ENCODE measurements at regions not wholly inside any gene's neighbourhood (a gene's known extent, or its start where the extent isn't known, plus 50 kb on each side); places are given as distances from the start of the nearest gene placed in this dataset.

DNA sequence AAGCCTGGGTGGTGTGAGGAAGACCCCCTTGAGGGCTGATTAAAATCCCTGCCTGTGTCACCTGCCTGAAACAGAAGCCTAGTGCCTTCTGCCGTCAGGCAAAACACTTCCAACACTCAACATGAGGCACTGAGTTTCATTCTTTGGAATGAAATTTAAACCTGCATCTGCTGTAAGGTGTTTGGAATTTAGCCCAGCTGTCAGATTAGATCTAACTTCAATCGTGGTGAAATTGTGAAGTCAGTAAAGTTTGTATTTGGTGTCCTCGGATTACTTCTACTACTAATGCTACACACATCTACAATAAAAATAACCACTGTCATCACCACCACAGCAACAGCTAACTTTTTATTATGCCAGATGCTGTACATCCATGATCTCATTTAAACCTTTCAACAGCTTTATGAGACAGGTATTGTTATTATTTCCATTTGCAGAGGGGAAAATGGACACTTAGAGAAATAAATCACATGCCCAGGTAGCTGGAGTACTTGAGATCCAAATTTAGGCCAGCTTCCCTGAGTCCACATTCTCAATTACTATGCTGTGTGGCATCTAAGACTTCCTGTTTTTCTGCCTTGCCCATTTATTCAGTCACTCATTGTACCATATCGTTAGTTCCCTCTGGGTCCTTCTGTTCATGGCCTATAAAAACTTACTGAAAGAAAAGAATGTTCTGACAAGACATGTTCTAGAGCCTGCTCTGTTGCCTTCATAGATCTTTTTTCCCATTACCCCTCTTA lies 98.2 kb upstream of the GCFC2 start:
- DNase-seq (ENCODE audit: low spot score): no peak

DNA sequence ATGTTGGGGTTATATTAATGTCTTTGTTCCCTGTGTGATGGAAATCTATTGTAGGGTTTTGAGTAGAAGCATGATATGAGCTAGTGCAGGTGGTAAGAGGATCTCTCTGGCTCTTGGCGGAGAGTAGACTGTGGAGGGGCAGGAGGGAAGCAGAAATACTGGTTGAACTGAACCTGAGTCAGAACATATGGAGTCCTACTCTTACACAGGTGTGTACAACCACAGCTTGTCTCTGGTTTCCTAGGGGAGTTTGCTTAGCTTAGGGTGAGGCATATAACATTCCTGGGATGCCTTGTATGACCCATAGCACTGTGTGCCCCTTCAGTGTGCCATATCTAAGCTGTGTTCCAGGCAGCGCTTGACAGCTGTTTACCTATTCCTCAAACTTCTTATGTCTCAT lies 97.3 kb upstream of the GCFC2 start:
- DNase-seq (ENCODE audit: low spot score): no peak

DNA sequence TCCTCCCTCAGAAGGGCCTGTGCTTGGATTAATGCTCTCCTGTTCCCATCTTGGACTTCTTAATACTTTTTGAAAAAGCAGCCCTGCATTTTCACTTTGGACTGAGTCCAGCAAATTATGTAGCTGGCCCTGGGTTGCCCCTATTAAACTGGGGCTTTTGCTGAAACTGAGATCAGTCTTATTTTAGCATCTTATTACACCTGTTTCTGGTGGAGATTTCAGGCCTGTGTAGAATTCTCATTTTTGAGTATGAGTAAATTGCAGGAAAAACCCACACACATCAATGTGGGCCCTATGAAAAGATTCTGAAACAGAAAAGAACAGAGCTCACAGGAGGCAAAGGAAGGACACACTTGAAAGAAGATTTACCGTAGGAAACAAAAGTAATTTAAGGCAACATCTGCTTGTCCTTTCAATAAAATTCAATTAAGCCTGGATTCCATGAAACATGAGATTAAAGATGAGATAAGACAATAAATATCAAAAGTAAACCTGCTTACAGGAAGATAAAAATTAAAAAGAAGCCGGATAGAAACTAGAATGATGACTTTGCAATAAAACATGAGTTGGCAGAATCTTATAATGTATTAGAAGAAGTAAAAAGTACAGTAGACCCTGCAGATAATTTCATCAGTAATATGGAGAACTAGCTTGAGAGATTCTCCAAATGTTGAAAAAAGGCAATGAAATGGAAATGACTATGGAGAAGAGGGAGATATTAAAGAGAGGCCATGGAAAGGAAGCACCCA lies 90.7 kb upstream of the GCFC2 start:
- no peak for DNase-seq (ENCODE audit: low spot score)

DNA sequence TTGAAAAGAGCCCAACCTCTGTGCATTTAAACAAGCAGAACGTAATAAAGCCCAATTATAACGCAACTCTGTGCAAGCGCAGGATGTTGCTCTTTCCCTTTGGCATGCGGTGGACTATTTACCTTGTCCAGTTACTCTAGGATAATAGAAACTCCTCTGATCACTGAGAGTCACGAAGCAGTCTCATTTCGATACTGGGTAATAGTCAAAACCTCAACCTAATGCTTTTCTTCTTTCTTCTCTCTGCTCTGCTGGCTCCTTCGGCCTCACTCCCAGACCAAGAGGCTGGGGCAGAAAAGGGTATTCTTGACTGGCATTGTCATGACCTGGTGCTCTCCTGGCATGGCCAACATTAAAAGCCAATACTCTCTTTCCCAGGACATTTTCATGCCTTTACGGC lies 89.7 kb upstream of the GCFC2 start:
- DNase-seq (ENCODE audit: low spot score): no peak

DNA sequence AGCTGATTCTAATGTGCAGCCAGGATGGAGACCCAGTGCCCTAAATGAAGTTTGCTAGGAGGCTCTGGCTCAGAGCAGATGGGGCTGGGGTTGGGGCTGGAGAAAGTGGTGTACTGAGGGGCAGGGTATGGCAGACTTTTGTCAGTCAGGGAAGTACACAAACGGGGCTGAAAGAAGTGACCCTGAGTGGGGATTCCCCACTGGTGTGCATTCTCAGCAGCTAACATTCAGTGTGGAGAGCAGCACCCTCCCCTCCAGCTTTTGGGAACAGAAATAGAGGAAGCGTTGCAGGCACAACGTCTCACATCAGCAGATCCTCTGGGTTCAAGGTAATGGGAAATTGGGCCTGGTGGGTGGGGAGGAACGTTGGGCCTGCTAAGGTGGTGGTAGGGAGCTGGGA lies 89.1 kb upstream of the GCFC2 start:
- DNase-seq (ENCODE audit: low spot score): no peak

DNA sequence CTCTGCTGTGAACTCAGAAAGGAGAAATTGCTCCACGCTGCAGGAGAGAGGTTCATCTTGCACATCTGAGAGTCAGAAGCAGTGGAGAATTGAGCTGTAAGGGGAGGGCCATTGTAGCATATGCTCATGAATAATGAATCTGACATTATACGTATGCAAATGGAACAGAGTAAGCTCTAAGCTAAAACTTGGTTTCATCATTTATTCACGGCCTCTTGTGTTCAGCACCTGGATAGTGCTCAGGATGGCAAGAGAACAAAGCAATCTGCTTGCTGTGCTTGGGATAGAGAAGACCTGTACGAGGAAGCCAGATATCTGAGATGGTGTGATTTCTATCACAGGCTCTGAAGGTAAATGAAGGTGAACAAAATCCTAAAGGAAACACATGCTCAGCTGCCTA lies 87.9 kb upstream of the GCFC2 start:
- no peak for DNase-seq (ENCODE audit: low spot score)

DNA sequence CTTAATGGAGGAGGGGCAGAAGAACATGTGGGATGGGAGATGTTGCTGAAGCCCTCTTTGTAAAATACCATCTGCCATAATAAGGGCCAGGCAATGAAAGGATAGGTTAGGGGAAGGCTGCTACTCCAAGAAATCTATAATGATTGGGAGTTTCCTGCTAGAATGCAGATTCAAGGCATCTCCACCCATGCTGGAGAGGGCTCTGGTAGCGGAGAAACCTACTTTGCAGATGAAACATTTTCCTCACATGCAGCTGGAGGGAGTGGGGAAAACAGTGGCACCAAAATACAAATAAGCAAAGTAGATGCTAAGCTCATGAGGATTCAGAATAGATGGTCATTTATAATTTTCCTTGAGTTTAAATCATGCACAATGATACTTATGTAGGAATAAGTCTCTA lies 82.3 kb upstream of the GCFC2 start:
- DNase-seq (ENCODE audit: low spot score): no peak

DNA sequence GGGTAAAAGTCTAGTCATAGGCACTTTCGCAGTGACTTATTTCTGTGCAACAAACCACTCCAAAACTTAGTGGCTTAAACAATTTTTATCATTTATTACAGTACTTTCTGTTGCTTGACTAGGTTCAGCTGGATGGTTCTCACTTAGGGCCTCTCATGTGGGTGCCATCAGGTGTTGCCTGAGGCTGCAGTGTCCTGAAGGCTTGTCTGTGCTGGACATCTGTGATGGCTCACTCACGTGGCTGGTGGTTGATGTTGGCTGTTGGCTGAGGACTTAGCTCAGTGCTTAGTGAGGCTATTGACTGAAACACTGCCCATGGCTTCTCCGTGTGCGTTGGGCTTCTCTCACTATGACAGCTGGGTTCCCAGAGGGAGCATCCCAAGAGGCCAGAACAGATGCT lies 81.4 kb upstream of the GCFC2 start:
- no peak for DNase-seq (ENCODE audit: low spot score)

DNA sequence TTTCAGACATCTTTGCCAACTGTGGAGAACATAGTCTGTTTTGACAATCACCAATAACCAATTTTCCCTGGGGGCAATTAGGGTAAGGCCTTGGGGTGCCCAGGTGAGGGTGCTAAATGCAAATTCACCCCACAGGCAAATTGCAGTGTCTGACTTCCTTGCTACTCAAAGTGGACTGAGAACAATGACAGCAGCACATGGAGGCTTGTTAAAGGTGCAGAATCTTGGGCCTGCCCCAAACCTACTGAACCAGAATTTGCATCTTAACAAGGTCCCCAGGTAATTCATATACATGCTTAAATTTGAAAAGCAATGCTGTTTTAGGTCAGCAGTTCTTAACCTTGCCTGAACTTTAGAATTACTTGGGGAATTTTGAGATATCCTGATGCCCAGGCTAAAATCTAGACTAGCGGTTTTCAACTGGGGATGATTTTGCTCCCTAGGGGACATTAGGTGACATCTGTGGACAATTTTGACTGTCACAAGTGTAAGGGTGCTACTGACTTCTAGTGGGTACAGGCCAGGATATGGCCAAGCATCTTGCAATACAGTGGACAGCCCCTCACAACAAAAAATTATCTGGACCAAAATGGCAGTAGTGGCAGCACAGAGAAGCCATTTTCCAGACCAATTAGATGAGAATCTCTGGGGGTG lies 80.2 kb upstream of the GCFC2 start:
- DNase-seq (ENCODE audit: low spot score): no peak

DNA sequence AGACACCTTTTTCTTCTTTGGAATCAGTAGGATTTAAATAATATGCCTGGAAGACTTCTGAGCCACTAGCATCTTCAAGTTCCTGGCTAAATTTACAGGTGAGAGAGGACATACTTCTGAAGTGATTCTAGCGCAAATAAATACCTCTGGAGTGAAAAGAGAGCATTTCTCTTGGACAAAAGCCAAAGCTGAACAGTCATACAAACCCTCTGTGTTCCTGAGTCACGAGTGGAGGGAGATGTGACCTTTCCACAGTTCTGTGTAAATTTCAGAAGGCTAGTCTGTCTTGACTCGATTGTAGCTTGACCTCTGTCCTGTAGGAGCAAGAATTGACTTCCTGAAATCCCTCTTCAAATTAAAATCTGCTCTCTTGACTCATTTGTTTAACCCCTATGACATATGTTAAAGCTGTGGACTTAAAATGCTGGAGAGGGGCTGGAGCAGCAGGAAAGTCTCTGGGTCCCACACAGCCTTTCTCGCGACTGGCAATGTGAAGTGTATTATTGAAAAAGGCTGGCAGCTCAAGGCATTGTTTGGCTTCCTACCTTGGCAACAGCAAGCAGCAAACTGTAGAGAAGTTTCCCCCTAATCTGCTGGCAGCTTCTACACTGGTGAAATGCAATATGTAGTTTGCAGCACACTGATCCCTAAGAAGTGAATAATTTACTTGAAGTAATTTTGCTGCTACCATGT lies 79.6 kb upstream of the GCFC2 start:
- peak; percentile 28 for DNase-seq (ENCODE audit: low spot score)

DNA sequence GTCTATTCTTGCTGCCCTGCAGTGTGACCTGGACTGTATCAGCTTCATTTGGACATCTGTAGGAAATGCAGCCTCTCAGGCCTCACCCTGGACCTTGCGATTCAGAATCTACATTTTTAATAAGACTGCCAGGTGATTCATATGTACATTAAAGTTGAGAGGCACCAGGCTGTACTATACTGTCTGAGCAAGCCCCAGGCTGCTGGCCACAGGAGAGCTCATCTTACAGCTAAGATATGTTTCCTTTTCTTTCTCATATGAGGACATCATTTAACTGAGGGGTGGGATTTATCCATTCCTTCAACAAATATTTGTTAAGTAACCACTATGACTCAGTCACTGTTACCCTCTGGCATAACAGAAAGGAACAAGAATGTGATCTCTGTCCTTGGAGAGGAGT lies 78.2 kb upstream of the GCFC2 start:
- DNase-seq (ENCODE audit: low spot score): peak; percentile 19

DNA sequence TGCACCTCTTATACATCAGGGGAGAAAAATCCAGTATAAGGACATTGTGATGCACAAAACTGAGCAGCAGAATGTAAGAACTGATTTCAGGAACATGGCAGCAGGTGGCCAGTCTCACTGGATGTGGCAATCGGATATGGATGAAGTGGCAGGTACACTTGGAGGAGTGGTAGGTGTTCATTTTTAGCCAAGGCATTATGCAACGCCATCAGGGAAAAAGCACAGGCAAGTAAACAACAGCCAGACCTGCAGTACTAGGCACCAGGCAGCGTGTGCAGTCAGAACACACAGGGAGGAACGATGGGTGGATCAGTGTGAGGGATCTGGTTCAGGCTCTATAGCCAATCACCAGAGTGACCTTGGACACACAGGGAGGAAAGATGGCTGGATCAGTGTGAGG lies 77.4 kb upstream of the GCFC2 start:
- no peak for DNase-seq (ENCODE audit: low spot score)

DNA sequence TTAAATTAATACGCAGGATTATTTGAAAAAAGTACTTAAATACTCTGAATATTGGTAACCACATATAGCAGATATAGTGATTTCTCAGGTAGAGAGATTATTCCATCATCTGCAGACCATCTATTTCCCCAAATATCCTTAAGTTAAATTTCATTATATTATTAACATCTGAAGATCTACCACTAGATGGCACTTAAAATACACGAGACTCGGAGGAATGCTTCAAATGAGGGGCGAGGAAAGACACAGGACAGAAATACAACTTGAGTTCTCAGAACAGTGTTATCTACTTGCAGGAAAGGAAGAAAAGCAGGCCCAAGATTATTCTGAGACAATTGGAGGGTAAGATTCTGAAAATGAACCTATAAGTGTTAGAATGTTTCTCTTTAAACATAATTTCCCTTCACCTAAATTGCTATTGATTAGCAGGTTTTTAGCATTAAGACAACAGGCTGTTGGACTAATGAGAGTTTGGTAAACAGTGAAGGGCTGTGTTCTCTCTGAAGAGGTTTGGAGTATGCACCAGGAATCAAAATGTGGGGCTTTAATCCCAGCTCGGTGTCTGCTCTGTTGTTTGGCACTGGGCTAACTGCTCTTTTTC lies 76.9 kb upstream of the GCFC2 start:
- DNase-seq (ENCODE audit: low spot score): peak; percentile 50

DNA sequence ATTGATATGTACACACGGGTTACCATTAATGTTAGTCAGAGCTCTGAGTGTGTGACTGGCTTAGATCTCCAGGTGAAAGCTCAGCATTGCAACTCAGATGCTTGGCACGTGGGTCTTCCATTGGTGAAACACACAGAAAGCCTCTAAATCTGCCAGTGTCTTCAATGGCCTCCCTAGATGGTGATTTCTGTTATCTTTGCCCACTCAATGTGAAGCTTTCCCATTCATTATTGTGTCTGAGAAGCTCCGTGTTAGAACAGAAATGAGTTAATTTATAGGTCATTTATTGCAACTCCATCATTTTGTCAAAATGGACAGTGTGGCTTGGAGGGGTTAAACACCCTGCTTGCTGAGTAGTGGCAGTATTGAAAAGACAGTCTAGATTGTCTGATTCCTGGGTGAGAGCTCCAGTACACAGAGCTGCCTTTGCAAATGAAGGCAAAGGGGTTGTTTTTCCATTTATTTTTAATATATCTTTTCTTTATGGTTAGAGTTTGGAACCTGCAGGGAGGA lies 64.7 kb upstream of the GCFC2 start:
- DNase-seq (ENCODE audit: low spot score): no peak

DNA sequence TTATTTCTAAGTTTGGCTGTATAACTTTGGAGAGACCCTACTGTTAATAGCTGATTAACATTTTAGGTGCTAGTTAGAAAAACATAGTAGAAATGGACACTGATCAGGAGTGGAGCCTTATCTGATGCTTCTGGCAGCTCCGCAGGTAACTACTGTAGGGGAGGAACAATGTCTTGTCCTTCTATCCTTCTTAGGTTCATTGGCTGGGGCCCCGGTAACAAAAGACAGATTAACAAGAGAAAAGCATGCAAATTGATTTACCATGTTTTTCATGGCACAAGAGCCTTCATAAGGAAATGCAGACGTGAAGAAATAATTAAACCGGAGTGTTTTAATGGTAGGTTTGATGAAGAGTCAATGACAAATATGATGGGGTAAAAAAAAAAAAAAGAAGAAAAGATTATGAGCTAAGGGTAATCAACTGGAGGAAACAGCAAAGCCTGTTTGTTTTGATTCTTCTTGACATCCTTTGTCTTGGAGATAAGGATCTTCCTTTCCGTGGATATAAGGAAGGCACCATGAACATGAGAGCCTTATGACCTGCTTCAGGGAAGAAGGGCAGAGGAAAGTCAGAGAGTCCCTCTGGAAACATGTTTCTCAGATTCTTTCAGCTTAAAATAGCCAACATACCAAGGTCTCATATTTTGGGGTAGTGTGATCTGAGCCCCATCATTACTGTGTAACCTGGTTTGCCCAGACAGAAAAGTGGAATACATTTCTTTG lies 62.4 kb upstream of the GCFC2 start:
- DNase-seq (ENCODE audit: low spot score): no peak

DNA sequence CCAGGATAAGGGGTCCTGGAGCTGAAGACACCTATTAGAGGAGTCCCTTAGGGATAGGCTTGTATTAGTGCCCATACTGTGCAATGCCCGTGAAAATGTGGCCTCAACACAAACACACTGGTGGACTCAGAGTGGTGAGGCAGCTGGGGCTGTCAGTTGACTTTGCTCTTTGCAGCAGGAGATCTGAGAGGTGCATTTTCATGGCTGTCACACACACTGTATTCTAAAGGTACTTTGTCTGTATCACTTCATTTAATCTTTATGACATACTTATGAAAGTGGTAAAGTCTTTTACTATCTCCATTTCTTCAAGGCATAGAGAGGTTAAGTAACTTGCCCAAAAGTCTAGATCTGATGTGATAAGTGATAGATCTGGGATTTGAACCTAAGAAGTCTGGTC lies 55.1 kb upstream of the GCFC2 start:
- DNase-seq (ENCODE audit: low spot score): no peak

DNA sequence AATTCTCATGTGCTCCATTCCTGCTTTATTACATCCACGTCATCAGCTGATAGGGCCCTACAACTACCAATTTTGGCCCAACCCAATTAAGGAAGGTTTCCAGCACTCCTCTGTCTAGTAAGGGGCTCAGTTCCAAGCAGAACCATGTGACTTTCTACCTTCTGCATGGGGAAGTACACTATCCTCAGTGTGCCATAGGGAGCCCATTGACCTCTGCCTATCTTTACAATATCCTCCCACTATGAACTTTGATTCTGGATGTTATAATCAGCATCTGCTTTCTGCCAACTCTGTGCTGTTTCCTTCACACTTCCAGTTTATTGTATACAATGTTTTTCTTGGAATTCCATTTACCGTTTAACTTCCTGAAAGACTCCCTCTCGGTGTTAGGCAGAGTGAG lies 53.9 kb upstream of the GCFC2 start:
- no peak for DNase-seq (ENCODE audit: low spot score)
